ENCODE measurements at regions not wholly inside any gene's neighbourhood (a gene's known extent, or its start where the extent isn't known, plus 50 kb on each side); places are given as distances from the start of the nearest gene placed in this dataset.

GRCh38 chr6:82833481-82833880, 232.2 kb downstream of the UBE3D start:
- TF ChIP-seq EP300 (IDR thresholded peaks at IDR 0.05) = no peak
- H3K4me1 ChIP-seq = no peaks in the 10 kb centered on the region
- H3K27me3 ChIP-seq = no peaks in the 10 kb centered on the region
- no peak for DNase-seq
- WGBS, 2 donors = 81% methylated on average over 2 of the region's 2 CpGs
- H3K27ac ChIP-seq = no peak overlapping the region
- H3K36me3 ChIP-seq = no peaks in the 10 kb centered on the region
- H3K4me3 ChIP-seq = no peak overlapping the region
- no peak for ATAC-seq (ENCODE audit: low FRiP score in 2 of 2)
- H3K9me3 ChIP-seq = no peaks in the 10 kb centered on the region

GRCh38 chr6:82836022-82836575, 229.5 kb downstream of the UBE3D start:
- 69 to 76% methylated on average over 12 of the region's 12 CpGs for WGBS, 2 donors
- H3K27ac ChIP-seq = no peak overlapping the region
- H3K4me3 ChIP-seq = no peak overlapping the region
- no peaks in the 10 kb centered on the region for H3K27me3 ChIP-seq
- TF ChIP-seq, protein P1, sequence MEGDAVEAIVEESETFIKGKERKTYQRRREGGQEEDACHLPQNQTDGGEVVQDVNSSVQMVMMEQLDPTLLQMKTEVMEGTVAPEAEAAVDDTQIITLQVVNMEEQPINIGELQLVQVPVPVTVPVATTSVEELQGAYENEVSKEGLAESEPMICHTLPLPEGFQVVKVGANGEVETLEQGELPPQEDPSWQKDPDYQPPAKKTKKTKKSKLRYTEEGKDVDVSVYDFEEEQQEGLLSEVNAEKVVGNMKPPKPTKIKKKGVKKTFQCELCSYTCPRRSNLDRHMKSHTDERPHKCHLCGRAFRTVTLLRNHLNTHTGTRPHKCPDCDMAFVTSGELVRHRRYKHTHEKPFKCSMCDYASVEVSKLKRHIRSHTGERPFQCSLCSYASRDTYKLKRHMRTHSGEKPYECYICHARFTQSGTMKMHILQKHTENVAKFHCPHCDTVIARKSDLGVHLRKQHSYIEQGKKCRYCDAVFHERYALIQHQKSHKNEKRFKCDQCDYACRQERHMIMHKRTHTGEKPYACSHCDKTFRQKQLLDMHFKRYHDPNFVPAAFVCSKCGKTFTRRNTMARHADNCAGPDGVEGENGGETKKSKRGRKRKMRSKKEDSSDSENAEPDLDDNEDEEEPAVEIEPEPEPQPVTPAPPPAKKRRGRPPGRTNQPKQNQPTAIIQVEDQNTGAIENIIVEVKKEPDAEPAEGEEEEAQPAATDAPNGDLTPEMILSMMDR (IDR thresholded peaks at IDR 0.05) = no peak
- TF ChIP-seq POLR2AphosphoS5 (IDR thresholded peaks at IDR 0.05) (no peak), POLR2A (IDR thresholded peaks at IDR 0.05) (no peak), EP300 (IDR thresholded peaks at IDR 0.05) (no peak)
- no peak for DNase-seq
- ATAC-seq (ENCODE audit: low FRiP score in 2 of 2) = no peak
- H3K36me3 ChIP-seq = no peaks in the 10 kb centered on the region
- no peaks in the 10 kb centered on the region for H3K9me3 ChIP-seq
- no peaks in the 10 kb centered on the region for H3K4me1 ChIP-seq

GRCh38 chr6:82840571-82840970, 225.1 kb downstream of the UBE3D start:
- no peak overlapping the region for H3K27ac ChIP-seq
- WGBS, 2 donors = 98 to 100% methylated on average over 1 of the region's 1 CpG
- no peaks in the 10 kb centered on the region for H3K4me1 ChIP-seq
- H3K36me3 ChIP-seq = no peaks in the 10 kb centered on the region
- no peak for DNase-seq
- H3K9me3 ChIP-seq = no peaks in the 10 kb centered on the region
- ATAC-seq (ENCODE audit: low FRiP score in 2 of 2) = no peak
- no peak overlapping the region for H3K4me3 ChIP-seq
- no peaks in the 10 kb centered on the region for H3K27me3 ChIP-seq
- TF ChIP-seq, protein P1 (IDR thresholded peaks at IDR 0.05) = no peak
- TF ChIP-seq POLR2AphosphoS5 (IDR thresholded peaks at IDR 0.05) = no peak
- no peak for TF ChIP-seq EP300 (IDR thresholded peaks at IDR 0.05)
- no peak for TF ChIP-seq POLR2A (IDR thresholded peaks at IDR 0.05)

- 97 to 100% methylated on average over 2 of the region's 2 CpGs for WGBS, 2 donors
- no peaks in the 10 kb centered on the region for H3K9me3 ChIP-seq
- H3K27me3 ChIP-seq = no peaks in the 10 kb centered on the region
- DNase-seq (no peak), ATAC-seq (ENCODE audit: low FRiP score in 2 of 2) (no peak)
- H3K27ac ChIP-seq = no peak overlapping the region
- TF ChIP-seq, protein P1 (IDR thresholded peaks at IDR 0.05) = no peak
- TF ChIP-seq EP300 (IDR thresholded peaks at IDR 0.05) (no peak), POLR2AphosphoS5 (IDR thresholded peaks at IDR 0.05) (no peak), POLR2A (IDR thresholded peaks at IDR 0.05) (no peak)
- H3K36me3 ChIP-seq = no peaks in the 10 kb centered on the region
- H3K4me3 ChIP-seq = no peak overlapping the region
- no peaks in the 10 kb centered on the region for H3K4me1 ChIP-seq
Measured at GRCh38 chr6:82841309-82841708, 224.3 kb downstream of the UBE3D start.
